Embryonic facial prominence (tissue), 1 donor: ENCODE measurements at regions not wholly inside any gene's neighbourhood (a gene's known extent, or its start where the extent isn't known, plus 50 kb on each side); places are given as distances from the start of the nearest gene placed in this dataset.
"Not testable (repeated sequence)": the region's sequence is repeated elsewhere in the genome, so short reads cannot be mapped to it uniquely, and the experiment has no call there.

Experiments
- DNase-seq: peaks from one replicate; pipeline ENCODE4 v3.0.0-alpha.2; 2016; ENCODE audit errors: extremely low spot score

DNA sequence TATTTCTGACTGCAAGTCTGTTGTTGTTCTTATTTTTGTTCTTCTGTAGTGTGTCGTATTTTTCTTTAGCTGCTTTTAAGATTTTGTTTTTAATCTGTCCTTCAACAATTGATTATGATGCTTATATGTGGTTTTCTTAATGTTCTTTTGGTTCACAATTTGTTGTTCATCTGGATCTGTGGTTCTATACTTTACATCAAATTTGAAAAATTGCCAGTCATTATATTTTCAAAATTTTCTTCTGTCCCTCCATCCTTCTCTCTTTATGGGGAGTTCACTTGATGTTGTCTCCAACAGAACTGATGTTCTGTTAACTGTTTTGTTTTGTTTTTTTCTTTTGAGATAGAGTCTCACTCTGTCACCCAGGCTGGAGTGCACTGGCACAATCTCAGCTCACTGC is 378.5 kb upstream of the CD180 start:
- DNase-seq = no peak

DNA sequence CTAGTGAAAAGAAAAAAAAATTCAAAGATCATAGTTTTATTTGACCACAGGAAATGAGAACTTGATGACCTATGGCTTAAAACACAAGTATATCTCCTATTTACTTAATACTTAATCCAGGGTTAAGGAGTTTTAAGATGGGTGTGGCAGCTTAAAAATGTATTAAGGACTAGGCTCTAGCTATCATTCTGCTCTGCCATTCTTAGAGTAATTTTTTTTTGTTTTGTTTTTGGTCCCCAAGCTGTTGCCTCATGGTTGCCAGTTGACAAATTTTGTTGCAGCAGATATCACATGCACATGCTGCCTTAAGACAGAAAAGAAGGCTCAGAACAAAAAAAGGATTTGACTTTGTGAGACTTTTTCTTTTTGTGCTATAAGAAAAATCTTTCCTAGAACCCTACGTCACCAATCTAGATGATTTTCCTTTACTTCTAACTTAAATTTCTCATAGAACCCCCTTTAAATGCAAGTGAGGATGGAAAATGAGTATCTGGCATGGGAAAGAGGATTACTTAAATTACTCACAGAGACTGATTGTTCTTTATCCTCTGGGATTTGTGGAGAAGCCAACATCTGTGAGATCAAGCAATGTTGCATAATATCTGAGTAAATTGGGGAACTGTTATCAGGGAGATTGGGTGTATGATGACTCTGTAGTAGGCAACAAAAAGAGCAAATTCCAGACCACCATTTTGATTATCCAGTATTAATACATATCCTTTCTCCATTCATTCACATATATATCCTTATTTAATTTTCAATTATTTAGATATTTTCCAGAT is 364.7 kb upstream of the CD180 start:
- no peak for DNase-seq

DNA sequence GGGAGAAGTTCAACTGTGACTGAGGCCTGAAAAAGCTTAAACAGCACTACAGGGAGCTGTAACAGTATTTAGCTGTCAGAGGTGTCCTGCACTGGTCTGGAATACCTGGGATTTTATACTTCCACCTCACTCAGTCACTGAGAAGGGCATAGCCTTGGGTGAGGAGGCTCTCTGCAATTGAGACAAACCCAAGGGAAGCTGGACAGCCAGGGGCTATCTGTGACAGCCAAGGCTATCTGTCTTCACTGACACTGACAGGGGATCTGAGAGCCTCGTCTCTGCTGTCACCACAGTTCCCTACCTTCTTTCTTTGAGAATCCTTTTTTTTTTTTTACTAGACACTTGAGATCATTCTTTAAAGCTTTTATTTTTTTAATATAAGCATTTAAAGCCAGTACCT is 356.2 kb upstream of the CD180 start:
- DNase-seq = no peak

DNA sequence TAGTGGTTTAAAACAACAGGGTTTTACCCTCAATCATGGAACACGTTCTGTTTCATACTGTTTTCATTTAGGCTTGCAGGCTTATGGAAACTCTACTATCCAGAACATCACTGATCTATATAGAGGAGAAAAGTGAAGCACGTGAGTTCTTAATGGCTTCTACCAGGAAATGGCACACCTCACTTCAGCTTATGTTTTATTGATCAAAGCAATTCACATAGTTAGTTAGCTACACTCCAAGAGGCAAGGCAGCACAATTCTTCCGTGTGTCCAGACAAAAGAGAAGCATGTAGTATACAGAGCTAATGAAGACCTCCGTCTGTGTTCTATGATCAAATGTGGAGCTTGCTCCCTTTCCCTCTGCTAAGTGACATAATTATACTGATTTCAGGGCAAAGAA is 353.3 kb upstream of the CD180 start:
- DNase-seq = no peak

DNA sequence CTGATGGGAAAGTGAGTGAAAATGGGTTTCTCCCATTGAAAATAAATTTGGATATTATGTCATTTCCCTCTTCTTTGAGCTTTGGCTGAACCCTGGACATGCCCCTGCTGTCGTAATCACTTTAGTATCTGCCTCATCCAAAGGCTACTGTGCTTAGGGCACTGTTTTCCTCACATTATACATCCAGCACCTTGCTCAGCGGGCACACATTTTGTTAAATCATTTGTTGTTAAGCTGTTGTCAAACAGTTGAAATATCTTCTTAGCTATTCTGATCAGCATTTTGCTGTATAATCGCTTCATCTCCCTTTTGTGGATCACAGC is 352.7 kb upstream of the CD180 start:
- no peak for DNase-seq

DNA sequence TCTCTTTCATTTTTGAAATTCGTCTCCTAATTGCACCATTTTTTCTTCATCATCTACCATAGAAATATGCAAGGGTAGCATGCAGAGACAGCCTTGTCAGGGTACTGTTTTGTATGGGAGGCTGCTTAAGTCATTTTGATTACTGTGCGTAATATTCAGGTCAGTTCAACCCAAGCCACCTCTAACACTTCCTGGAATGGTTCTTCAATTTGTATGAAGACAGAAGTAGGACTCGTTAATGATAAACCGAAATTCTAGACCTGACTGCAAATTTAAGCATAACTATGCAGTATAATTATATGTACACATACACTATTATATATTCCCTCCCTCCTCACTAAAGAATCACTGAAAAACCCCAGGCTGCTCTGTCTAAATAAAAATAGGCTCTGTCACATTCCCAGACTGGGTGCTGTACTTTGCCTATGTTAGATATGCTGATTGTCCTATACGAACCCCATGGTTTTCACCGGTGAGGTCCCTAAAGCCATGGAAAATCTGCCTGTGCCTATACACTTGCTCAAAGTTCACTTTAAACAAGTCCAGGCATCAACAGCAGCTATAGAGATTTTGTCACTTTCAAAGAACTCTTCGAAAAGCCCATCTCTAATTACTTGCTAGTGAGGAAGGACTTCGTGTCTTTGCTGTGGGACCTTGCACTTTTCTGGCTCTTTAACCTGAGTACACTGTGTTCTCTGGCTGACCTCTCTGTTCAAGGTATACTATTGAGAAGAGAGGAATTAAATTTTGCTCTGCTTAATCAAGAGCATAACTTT is 352.1 kb upstream of the CD180 start:
- no peak for DNase-seq

DNA sequence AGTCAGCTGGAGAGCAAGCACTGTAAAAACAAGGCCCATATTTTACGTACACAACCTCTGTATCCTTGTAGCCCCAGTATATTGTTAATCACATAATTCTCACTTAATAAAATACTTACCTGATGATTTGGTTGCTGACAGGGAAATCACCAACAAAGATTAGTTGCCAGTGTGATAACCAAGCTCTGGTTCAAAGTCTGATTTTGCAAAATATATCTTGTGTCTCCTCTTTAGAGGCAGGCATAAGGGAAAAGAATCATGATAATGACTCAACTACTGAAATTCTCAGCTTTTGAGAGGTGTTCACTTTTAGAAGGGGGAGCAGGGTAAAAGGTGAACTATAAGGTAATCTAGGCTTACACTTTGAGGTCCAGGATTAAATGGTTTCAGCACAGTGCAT is 351.1 kb upstream of the CD180 start:
- no peak for DNase-seq

DNA sequence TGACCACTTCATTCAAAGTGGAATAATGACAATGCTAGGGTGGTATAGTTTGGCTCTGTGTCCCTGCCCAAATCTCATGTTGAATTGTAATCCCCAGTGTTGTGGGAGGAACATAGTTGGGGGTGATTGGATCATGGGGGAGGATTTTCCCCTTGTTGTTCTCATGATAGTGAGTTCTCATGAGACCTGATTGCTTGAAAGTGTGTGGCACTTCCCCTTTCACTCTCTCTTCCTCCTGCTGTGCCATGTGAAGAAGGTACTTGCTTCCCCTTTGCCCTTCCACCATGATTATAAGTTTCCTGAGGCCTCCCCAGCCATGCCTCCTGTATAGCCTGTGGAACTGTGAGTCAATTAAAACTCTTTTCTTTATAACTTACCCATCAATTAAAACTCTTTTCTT is 348.3 kb upstream of the CD180 start:
- DNase-seq = not testable (repeated sequence)

DNA sequence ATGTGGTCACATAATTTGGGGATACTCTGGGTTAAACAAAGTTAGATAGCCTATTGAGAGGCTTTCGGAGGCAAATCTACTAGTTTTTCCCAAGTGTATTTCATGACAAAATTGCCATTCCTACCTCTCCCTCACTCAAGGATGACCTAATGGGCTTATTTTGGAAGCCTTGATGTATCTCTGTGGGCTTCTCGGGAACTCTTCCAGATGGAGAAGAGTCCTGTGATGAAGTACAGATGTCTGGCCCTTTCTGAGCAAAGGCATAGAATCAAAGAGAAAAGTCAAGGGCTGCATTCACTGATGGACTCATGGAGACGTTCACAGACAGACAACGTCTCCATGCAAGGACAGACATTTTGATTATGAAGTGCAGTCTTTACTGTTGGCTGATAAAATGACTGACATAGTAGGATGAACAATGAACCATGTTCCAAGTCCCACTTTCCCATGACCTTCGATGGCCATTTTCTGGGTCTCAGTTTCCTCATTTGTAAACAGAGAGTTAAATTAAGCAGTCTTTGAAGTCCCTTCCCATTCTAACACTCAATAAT is 347.2 kb upstream of the CD180 start:
- DNase-seq = no peak

DNA sequence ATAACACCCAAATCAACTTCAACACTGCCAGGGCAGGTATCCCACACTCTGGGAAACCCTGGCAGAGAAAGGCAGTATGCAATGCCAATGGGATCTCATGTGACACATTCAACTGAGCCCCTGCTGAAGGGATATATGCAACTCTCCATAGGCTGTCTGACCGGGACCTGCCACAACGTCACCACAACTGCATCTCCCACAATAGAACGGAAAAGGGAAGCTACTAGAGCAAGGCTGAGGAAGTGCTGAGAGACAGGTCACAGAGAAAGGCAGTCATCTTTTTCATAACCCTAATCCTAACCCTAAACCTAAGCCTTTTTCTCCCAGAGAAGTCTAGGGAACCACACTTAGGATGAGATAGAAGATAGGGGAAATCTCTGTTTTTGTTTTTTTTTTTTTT is 345.9 kb upstream of the CD180 start:
- DNase-seq = no peak

DNA sequence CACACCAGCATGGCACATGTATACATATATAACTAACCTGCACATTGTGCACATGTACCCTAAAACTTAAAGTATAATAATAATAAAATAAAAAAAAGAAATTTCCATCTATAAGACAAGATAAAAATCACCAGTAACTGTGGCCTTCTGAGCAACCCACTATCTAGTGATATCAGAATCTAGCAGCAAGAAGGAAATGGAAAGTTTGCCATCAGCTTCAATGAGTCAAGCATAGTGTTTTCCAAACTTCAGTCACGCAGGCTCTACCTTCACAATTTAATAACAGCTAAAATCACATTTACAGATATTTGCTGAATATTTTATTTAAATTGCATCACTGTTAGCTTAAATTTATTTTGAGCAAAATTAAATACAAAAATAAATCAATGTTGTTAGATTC is 345.3 kb upstream of the CD180 start:
- no peak for DNase-seq

DNA sequence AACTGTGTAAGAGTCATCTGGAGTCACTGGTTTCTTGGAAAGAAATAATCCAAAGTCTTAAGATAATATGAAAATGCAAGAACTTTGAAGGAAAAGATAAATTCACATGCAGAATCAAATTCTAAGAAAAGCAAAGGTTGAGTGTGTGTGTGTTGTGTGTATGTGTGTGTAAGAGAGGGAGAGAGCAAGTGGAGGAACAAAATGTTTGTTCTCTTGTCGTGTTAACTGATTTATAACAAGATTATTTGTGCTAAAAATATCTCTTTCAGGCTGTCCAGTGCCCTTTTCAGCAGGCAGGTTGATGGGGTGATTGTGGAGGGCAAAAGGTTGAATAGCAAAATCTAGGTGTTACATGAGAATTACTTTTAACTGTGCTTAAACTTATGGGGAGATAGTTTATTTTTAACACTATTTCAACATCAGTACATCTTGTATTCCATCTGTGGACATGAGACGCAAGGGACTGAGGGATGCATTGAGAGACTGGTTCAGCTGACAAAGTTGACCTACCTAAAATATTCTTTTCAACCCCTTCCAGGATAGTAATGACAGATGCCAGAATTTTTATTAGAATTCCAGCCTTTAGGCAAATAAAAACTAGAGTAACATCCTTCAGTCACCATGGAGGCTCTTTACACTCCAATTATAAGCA is 342.4 kb upstream of the CD180 start:
- no peak for DNase-seq

DNA sequence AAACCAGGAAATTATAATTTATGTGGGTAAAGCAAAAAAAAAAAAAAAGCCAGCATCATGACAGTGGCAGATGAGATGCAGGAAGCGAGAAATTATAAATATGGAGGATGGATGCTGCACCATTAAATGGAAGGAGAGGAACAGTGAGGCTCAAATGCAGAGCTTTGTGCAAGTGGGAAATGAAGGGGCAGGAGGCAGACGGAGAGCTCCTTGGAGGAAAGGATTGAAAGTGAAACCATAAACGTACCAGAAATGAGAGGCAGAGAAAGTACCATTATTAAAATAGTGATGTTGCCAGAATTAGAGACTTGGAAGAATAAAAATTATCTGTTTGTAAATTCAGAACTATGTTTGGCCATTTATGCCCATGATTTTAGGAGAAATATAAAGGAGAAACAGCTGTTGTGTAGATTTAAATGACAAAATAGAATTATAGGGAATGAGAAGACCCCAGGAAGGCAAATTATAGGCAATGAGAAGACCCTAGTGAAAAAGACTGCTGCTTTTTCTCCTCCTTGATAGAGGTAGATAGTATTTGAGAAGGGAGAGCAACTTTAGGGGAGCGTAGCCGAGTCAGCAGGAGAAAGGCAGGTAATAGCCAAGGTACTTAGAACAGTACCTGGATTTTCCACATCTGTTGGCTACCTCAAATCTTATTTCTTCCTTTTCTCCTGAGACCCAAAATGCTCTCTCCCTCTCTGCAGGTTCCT is 341.0 kb upstream of the CD180 start:
- DNase-seq = no peak

DNA sequence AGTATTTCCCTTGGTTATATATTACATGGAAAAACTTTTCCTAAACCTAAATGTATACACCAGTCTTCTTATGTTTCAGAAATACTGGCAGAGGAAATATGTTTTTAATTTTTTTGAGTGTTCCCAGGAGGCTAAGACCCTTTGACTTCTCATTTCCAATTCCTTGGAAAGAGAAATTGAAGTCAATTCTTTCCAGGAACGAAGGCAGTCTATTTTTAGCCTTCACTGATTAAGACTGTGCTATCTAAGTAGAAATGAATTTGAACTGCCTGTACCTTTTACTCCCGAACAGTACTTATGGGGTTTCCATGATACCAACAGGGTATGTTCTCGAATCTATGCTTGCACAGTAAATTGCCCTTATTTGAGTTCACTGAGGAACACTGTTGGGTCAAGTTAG is 340.3 kb upstream of the CD180 start:
- DNase-seq = no peak

DNA sequence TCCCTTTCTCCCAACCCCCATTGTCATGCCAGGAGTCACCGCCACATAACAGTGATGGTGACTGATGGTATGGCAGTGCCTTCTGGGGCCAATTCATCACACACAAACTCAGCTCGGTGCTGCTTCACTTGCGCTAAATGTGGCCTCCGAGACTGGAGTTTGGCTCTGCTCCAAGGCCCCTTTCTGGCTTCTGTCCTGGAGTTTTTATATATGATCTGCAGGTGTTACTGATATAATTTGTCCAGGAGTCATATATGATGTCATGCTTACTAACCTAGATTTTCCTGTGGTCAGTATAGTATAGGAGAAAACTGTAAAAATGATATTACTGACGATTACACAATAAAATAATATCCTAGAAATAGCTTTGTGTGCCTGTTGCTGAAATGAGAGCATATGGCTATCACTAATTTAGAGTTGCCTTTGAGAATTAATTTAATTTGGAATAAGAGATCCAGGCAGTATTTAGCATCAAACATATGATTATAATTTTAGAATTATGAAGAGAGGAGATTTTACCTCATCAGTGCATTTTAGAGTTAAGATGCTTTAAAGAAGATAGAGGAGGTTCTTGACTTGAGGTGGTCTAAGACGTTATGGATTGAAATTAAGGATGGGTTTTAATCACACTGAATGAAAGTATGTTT is 334.1 kb upstream of the CD180 start:
- DNase-seq = no peak

DNA sequence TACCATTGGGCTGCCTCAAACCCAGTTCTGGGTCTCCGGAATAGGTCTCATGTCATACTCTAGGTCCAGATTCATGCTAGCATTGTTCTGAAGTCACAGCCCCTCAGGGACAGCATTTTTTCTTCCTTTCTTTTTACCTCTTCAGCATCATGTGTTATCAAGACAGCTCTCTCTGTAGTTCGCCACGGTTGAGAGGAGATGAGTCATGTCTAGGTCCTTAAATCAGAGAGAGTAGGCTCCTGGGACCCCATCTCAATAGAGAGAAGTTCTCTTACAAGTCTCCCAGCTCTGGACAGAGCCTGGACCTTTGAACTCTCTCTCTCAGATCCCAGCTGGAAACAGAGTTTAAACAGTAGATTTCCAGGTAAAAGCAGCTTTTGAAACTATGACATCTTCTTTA is 332.4 kb upstream of the CD180 start:
- no peak for DNase-seq

DNA sequence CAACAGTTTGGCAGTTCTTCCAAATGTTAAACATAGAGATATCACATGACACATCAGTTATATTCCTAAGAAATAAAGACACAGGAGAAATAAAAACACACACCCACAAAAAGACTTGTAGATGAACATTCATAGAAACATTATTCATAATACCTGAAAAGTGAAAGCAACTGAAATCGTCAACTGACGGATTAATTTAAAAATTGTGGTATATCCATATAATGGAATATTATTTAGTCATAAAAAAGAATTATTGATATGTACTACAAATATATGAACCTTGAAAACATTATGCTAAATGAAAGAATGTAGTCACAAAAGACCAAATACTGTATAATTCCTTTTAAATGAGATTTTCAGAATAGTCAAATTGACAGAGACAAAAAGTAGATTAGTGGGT is 330.2 kb upstream of the CD180 start:
- DNase-seq = no peak

DNA sequence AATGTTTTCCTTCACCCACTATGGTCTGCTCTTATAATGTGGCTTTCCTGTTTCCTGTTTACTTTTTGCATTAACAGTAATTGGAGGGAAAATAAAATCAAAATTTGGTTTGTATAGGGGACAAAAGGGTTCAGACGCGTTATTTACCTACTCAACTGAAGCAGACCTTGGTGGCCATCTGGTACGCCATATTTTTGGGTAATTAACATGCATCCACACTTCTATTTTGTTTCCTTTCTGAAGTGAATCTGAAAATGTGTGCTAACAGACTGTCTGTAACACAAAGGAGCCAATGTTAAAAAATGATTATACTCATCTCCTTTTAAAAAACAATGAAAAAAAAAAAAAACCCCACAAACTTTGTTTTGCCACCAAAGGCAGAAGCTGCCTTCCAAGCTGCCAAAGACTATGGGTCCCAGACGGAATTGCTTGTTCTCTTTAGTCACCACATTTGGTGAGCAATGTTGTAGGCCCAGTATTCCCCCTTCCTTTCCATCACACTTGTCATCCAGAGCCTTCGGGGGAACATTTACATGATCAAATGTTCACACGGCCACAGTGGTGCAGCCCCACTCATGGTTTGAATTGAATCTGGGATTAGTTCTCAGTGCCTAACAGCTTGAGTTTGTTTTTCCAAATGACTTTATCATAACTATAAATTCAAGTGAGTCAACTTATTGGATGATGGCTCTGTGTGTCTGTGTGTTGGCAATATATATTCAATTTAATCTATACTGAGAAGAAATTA is 323.7 kb upstream of the CD180 start:
- DNase-seq = no peak

DNA sequence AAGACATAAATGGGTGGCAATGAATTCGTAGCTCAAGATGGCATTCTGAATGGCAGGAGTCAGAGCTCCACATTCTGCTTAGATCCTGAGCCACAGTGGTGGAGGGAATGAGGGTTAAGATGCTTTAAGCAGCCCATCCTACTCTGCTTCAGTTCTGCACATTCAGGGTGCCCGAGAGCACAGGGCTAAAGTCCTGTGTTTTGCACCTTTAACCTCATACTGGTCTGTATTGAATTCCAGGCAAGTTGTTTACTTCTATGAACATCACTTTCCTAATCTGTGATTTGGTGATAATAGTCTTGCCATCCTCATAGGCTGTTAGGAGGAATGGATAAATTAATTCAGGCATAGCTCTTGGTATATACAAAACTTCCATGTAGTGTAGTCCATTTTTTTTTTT is 321.6 kb upstream of the CD180 start:
- DNase-seq = no peak

DNA sequence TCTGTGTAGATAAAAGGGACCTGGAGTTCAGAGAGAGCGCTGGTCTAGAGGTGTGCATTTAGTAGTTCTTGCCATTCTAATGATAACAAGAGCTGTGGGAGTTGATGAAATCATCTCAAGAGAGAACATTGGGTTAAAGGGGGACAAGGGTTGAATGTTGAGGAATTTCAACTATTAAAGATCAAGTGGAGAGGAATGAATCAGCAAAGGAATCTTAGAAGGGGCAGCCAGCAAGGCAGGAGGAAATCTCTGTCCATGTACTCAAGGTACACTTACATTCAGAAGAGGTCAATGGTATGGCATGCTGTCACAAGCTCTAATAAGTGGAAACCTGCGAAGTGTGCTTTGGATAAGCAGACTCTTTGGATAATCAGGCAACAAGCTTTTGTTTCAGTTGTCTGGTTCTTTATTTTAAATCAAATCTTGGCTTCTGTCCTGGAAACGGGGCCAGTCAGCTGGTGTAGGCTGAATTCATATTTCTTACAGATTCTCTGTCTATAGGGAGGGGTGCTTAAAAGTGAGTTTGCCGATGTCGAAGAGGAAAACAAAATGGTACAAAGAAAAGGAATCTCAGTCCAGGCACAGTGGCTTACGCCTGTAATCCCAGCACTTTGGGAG is 320.5 kb upstream of the CD180 start:
- DNase-seq = no peak
